ENCODE measurements at regions not wholly inside any gene's neighbourhood (a gene's known extent, or its start where the extent isn't known, plus 50 kb on each side); places are given as distances from the start of the nearest gene placed in this dataset.
"Not testable (repeated sequence)": the region's sequence is repeated elsewhere in the genome, so short reads cannot be mapped to it uniquely, and the experiment has no call there.

- Histone ChIP-seq H3K4me3 (no peak overlapping the region), H3K9ac (ENCODE audit: insufficient read length) (no peak overlapping the region), H3K36me3 (ENCODE audit: insufficient read depth, low read length) (no peaks in the 10 kb centered on the region), H3K27ac (no peak overlapping the region), H3K9me3 (ENCODE audit: low read depth, low read length) (no peaks in the 10 kb centered on the region)
- DNase-seq (ENCODE audit: low read depth, low spot score) = no peak
- no peak for TF ChIP-seq FOXP2 (optimal IDR thresholded peaks at IDR 0.05; ENCODE audit: control extremely low read depth, extremely low read length, insufficient read depth)
- no peak for TF ChIP-seq EZH2 (IDR thresholded peaks at IDR 0.05)
- TF ChIP-seq POLR2AphosphoS5 (IDR thresholded peaks at IDR 0.05; ENCODE audit: borderline replicate concordance, low read depth, low read length) = no peak
Observed at GRCh38 chrX:25872786-25873185, 265.4 kb upstream of the MAGEB18 start.

- Histone ChIP-seq H3K4me3 (no peak overlapping the region), H3K36me3 (ENCODE audit: insufficient read depth, low read length) (no peaks in the 10 kb centered on the region), H3K27ac (no peak overlapping the region), H3K9ac (ENCODE audit: insufficient read length) (no peak overlapping the region), H3K9me3 (ENCODE audit: low read depth, low read length) (no peaks in the 10 kb centered on the region)
- TF ChIP-seq POLR2AphosphoS5 (IDR thresholded peaks at IDR 0.05; ENCODE audit: borderline replicate concordance, low read depth, low read length) (no peak), FOXP2 (optimal IDR thresholded peaks at IDR 0.05; ENCODE audit: control extremely low read depth, extremely low read length, insufficient read depth) (no peak), EZH2 (IDR thresholded peaks at IDR 0.05) (no peak)
- no peak for DNase-seq (ENCODE audit: low read depth, low spot score)
Observed at GRCh38 chrX:25873196-25873595, 264.9 kb upstream of the MAGEB18 start.

- TF ChIP-seq POLR2AphosphoS5 (IDR thresholded peaks at IDR 0.05; ENCODE audit: borderline replicate concordance, low read depth, low read length) = no peak
- no peak for TF ChIP-seq EZH2 (IDR thresholded peaks at IDR 0.05)
- TF ChIP-seq FOXP2 (optimal IDR thresholded peaks at IDR 0.05; ENCODE audit: control extremely low read depth, extremely low read length, insufficient read depth) = no peak
- no peaks in the 10 kb centered on the region for H3K36me3 ChIP-seq (ENCODE audit: insufficient read depth, low read length)
- no peaks in the 10 kb centered on the region for H3K9me3 ChIP-seq (ENCODE audit: low read depth, low read length)
- H3K27ac ChIP-seq = no peak overlapping the region
- DNase-seq (ENCODE audit: low read depth, low spot score) = no peak
- H3K9ac ChIP-seq (ENCODE audit: insufficient read length) = no peak overlapping the region
- no peak overlapping the region for H3K4me3 ChIP-seq
Observed at GRCh38 chrX:25878806-25879205, 259.3 kb upstream of the MAGEB18 start.

DNA sequence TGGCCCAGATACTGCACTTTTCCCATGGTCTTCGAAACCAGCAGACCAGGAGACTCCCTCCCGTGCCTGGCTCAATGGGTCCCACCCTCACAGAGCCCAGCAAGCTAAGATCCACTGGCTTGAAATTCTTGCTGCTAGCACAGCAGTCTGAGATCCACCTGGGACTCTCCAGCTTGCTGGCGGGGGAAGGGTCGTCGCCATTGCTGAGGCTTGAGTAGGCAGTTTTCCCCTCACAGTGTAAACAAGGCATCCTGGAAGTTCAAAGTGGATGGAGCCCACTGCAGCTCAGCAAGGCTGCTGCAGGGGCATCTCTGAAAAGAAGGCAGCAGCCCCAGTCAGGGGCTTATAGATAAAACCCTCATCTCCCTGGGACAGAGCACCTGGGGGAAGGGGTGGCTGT, 255.6 kb upstream of the MAGEB18 start:
- H3K4me3 ChIP-seq; H3K9me3 ChIP-seq (ENCODE audit: low read depth, low read length); H3K27ac ChIP-seq; H3K36me3 ChIP-seq (ENCODE audit: insufficient read depth, low read length); DNase-seq (ENCODE audit: low read depth, low spot score); H3K9ac ChIP-seq (ENCODE audit: insufficient read length): not testable (repeated sequence)

DNA sequence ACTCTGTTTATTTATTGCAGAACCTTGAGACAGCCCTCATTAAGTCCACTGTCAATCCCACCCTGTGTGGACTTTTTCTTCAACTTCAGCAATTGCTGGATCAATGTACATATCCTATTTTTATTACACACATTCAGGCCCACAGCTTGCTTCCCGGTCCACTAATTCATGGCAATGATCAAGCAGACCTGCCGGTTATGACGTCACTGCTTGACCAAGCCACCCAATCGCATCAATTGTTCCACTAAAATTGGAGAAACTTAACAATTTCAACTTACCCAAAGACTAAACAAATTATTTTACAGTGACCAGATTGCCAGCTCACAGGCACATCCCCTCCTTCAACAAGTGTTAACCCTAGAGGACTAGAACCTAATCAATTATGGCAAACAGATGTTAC, 240.4 kb upstream of the MAGEB18 start:
- TF ChIP-seq EZH2 (IDR thresholded peaks at IDR 0.05) (no peak), POLR2AphosphoS5 (IDR thresholded peaks at IDR 0.05; ENCODE audit: borderline replicate concordance, low read depth, low read length) (no peak), FOXP2 (optimal IDR thresholded peaks at IDR 0.05; ENCODE audit: control extremely low read depth, extremely low read length, insufficient read depth) (no peak)
- no peaks in the 10 kb centered on the region for H3K9me3 ChIP-seq (ENCODE audit: low read depth, low read length)
- no peak overlapping the region for H3K4me3 ChIP-seq
- no peak overlapping the region for H3K27ac ChIP-seq
- DNase-seq (ENCODE audit: low read depth, low spot score) = no peak
- H3K9ac ChIP-seq (ENCODE audit: insufficient read length) = no peak overlapping the region
- no peaks in the 10 kb centered on the region for H3K36me3 ChIP-seq (ENCODE audit: insufficient read depth, low read length)

GRCh38 chrX:25905728-25906127, 232.4 kb upstream of the MAGEB18 start:
- DNase-seq (ENCODE audit: low read depth, low spot score); H3K4me3 ChIP-seq; H3K9ac ChIP-seq (ENCODE audit: insufficient read length); H3K36me3 ChIP-seq (ENCODE audit: insufficient read depth, low read length); H3K27ac ChIP-seq; H3K9me3 ChIP-seq (ENCODE audit: low read depth, low read length): not testable (repeated sequence)

GRCh38 chrX:25925946-25926345, 212.2 kb upstream of the MAGEB18 start:
- Histone ChIP-seq H3K9ac (ENCODE audit: insufficient read length) (no peak overlapping the region), H3K9me3 (ENCODE audit: low read depth, low read length) (no peaks in the 10 kb centered on the region), H3K4me3 (no peak overlapping the region), H3K36me3 (ENCODE audit: insufficient read depth, low read length) (no peaks in the 10 kb centered on the region), H3K27ac (no peak overlapping the region)
- DNase-seq (ENCODE audit: low read depth, low spot score) = no peak
- no peak for TF ChIP-seq POLR2AphosphoS5 (IDR thresholded peaks at IDR 0.05; ENCODE audit: borderline replicate concordance, low read depth, low read length)
- TF ChIP-seq EZH2 (IDR thresholded peaks at IDR 0.05) = no peak
- TF ChIP-seq FOXP2 (optimal IDR thresholded peaks at IDR 0.05; ENCODE audit: control extremely low read depth, extremely low read length, insufficient read depth) = no peak

GRCh38 chrX:25928316-25928715, 209.8 kb upstream of the MAGEB18 start:
- no peak for DNase-seq (ENCODE audit: low read depth, low spot score)

GRCh38 chrX:25941087-25941486, 197.1 kb upstream of the MAGEB18 start:
- Histone ChIP-seq H3K9ac (ENCODE audit: insufficient read length) (no peak overlapping the region), H3K4me3 (no peak overlapping the region), H3K36me3 (ENCODE audit: insufficient read depth, low read length) (no peaks in the 10 kb centered on the region), H3K9me3 (ENCODE audit: low read depth, low read length) (no peaks in the 10 kb centered on the region), H3K27ac (no peak overlapping the region)
- TF ChIP-seq POLR2AphosphoS5 (IDR thresholded peaks at IDR 0.05; ENCODE audit: borderline replicate concordance, low read depth, low read length) (no peak), FOXP2 (optimal IDR thresholded peaks at IDR 0.05; ENCODE audit: control extremely low read depth, extremely low read length, insufficient read depth) (no peak), EZH2 (IDR thresholded peaks at IDR 0.05) (no peak)
- no peak for DNase-seq (ENCODE audit: low read depth, low spot score)

More at GRCh38 chrX:25928316-25928715, 209.8 kb upstream of the MAGEB18 start:
- TF ChIP-seq FOXP2 (optimal IDR thresholded peaks at IDR 0.05; ENCODE audit: control extremely low read depth, extremely low read length, insufficient read depth) = no peak
- TF ChIP-seq EZH2 (IDR thresholded peaks at IDR 0.05) = no peak
- TF ChIP-seq POLR2AphosphoS5 (IDR thresholded peaks at IDR 0.05; ENCODE audit: borderline replicate concordance, low read depth, low read length) = no peak
- H3K4me3 ChIP-seq = no peak overlapping the region
- H3K9me3 ChIP-seq (ENCODE audit: low read depth, low read length) = no peaks in the 10 kb centered on the region
- H3K9ac ChIP-seq (ENCODE audit: insufficient read length) = no peak overlapping the region
- no peak overlapping the region for H3K27ac ChIP-seq
- H3K36me3 ChIP-seq (ENCODE audit: insufficient read depth, low read length) = no peaks in the 10 kb centered on the region
